Mucosa of descending colon (tissue), 3 donors: ENCODE measurements at regions not wholly inside any gene's neighbourhood (a gene's known extent, or its start where the extent isn't known, plus 50 kb on each side); places are given as distances from the start of the nearest gene placed in this dataset.

Experiments
- ATAC-seq: fragments of 200-7000 bp; cut with Tn5 transposase; one replicate; pipeline ENCODE4 v1.9.1; 2020; ENCODE audit warnings: mild to moderate bottlenecking, moderate library complexity
- DNase-seq, 3 donors: peaks; one replicate each; pipeline ENCODE4 v3.0.0-alpha.2; 2020
- H3K36me3 ChIP-seq: fragments of 200-600 bp; one replicate; pipeline ENCODE4 v1.8.0; 2021; ENCODE audit warnings: low read depth, mild to moderate bottlenecking
- H3K4me1 ChIP-seq: fragments of 200-600 bp; one replicate; pipeline ENCODE4 v1.8.0; 2021; ENCODE audit warnings: low read depth, mild to moderate bottlenecking
- H3K4me3 ChIP-seq: fragments of 200-600 bp; one replicate; pipeline ENCODE4 v1.8.0; 2021; ENCODE audit warnings: mild to moderate bottlenecking
- H3K9me3 ChIP-seq: fragments of 200-600 bp; one replicate; pipeline ENCODE4 v1.8.0; 2021; ENCODE audit warnings: mild to moderate bottlenecking
- intact Hi-C, 2 donors: fragments of 100-400 bp; cut with DNase I in 1 of 2; cut with micrococcal nuclease in 1 of 2; formaldehyde crosslinking; loops; one replicate each; pipeline versions ENCODE4 v1.11.0 to v1.11.1; 2022; cut with DNase I, micrococcal nuclease
- TF ChIP-seq, protein P1 (sequence below): fragments of 200-600 bp; IDR thresholded peaks from one replicate; pipeline ENCODE4 v1.8.0; 2022; ENCODE audit warnings: antibody characterized with exemption, mild to moderate bottlenecking
- donor health status: DM: no; HTN: no; CAD: no; lungs with moderate emphysema.
- donor health status: DM: no; HTN: no; CAD: no.
- donor health status: DM: no; HTN: yes; CAD: no.

DNA sequence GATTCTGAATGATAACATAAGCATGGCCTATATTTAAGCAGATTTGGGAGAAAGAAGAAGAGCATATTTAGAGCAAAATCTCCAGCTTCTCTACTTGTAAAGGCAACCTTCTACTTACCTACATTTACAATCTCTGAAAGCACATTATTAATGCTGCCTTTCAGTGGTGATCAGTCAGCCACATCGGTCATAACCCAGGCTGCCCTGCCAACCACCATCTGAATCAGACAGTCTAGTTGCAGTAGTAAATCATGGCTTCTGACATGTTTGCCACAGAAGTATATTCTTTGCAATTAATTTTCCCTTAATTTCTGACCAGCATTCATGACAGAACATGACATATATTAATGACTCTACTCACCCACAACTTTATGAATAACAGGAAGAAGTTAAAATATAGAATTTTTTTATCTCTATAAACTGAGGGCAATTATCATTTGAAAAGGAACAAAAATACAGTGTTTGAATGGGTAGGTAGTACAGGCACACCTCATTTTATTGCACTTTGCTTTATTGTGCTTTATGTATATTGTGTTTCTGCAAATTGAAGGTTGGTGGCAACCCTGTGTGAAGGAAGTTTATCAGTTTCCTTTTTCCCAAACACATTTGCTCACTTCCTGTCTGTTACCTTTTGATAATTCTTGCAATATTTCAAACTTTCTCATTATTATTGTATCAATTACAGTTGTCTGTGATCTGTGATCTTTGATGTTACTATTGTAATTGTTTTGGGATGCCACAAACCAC lies 531.6 kb upstream of the CHAC2 start:
- H3K36me3 ChIP-seq = no peaks in the 10 kb centered on the region
- intact Hi-C loops = no loop called here
- DNase-seq (peak in 2 of 3 donors; percentile 31 to 38), ATAC-seq (peak; percentile 93)
- H3K4me3 ChIP-seq = no peak overlapping the region
- TF ChIP-seq, protein P1, sequence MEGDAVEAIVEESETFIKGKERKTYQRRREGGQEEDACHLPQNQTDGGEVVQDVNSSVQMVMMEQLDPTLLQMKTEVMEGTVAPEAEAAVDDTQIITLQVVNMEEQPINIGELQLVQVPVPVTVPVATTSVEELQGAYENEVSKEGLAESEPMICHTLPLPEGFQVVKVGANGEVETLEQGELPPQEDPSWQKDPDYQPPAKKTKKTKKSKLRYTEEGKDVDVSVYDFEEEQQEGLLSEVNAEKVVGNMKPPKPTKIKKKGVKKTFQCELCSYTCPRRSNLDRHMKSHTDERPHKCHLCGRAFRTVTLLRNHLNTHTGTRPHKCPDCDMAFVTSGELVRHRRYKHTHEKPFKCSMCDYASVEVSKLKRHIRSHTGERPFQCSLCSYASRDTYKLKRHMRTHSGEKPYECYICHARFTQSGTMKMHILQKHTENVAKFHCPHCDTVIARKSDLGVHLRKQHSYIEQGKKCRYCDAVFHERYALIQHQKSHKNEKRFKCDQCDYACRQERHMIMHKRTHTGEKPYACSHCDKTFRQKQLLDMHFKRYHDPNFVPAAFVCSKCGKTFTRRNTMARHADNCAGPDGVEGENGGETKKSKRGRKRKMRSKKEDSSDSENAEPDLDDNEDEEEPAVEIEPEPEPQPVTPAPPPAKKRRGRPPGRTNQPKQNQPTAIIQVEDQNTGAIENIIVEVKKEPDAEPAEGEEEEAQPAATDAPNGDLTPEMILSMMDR = no peak
- no peaks in the 10 kb centered on the region for H3K9me3 ChIP-seq
- H3K4me1 ChIP-seq = peaks cover 9% of the 10 kb centered on the region

DNA sequence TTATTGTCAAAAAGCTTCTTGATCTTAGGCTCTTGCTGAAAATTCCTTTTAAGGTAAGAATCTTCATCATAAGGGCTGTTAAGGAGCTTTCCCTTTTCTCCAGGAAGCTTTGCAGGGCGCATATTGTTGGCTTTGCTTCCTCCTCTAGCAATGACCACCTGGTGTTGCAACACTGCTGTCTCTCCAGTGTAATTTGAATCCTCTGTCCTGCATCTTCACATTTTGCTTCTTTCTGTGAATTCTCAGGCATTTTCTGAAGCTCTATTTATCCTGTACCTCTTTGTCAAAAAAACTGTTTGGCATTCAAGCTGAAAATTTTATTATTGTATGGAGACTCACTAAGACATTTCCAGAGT lies 533.1 kb upstream of the CHAC2 start:
- TF ChIP-seq, protein P1 = no peak
- peak; percentile 74 for ATAC-seq
- Histone ChIP-seq H3K36me3 (no peaks in the 10 kb centered on the region), H3K4me3 (no peak overlapping the region), H3K4me1 (peaks cover 9% of the 10 kb centered on the region), H3K9me3 (no peaks in the 10 kb centered on the region)
- peak in 1 of 3 donors; percentile 29 for DNase-seq
- intact Hi-C loops = no loop called here

DNA sequence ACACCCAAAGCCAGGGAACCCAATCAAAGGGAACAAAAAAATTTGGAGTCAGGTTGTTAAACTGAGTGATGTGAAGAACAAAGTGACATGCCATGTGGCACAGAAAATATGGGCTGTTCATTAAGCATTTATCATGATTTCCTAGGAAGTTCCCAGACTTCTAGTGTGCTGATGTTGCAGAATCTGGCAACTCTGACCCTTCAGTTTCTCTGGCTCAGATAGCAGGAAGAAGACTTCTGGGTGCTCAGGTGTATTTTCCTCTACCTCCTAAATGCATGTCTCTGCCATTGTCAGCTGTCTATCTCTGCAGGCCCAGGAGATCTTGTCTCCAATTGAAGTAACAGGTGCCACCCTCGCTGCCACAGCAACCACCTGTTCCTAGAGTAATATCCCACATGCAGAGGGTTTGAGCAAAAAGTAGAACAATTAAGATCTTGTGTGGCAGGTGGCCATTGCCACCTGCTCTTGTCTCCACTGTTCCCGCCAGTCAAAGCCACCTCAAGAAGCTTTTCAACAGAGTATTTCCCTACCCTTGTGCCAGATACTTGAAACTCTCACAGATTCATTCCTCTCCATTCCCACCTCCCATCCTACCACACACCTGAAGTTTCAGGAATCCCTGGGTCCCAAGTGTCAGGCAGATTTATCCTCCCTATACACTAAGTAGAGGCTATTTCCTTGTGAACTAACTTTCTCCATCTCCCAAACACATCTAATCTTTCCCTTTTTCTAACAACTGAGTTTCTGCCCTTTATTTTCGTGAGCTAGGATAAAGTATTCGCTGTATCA lies 533.7 kb upstream of the CHAC2 start:
- TF ChIP-seq, protein P1 = no peak
- peaks cover 9% of the 10 kb centered on the region for H3K4me1 ChIP-seq
- ATAC-seq (peak; percentile 7), DNase-seq (no peak)
- no peaks in the 10 kb centered on the region for H3K36me3 ChIP-seq
- H3K4me3 ChIP-seq = no peak overlapping the region
- intact Hi-C loops = no loop called here
- H3K9me3 ChIP-seq = no peaks in the 10 kb centered on the region

DNA sequence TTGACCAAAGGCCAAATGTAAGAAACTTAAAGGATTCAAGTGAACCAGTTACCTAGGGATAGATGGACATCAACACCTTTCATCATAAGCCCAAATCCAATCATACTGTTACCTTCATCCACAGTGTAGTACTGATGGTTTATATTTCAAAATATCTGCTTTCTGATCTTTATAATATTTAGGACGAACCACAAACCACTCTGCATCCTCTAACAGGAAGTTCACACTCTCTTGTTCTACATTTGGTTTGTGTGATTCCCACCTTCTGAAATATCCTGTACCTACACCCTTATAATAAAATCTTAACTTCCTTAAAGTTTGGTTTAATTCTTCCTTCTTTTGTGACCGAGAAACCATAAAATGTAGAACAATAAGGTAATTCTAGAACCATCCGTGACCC lies 535.7 kb upstream of the CHAC2 start:
- peaks cover 9% of the 10 kb centered on the region for H3K4me1 ChIP-seq
- intact Hi-C loops = no loop called here
- ATAC-seq (peak; percentile 12), DNase-seq (no peak)
- no peak overlapping the region for H3K4me3 ChIP-seq
- H3K9me3 ChIP-seq = no peaks in the 10 kb centered on the region
- TF ChIP-seq, protein P1 = no peak
- no peaks in the 10 kb centered on the region for H3K36me3 ChIP-seq

DNA sequence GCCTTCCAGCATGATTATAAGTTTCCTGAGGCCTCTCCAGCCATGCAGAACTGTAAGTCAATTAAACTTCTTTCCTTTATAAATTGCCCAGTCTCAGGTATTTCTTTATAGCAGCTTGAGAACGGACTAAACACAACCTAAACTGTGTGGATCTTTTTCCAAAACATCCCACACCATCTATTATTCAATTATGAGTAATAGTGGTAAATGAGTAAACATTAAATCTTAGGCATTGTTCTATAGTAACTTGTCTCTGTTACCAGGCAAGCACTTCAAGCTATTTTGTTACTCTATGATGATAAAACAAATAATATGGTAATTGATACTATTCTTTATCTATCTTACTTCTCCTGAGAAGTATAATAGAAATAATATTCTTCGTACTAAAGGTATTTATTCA lies 536.9 kb upstream of the CHAC2 start:
- ATAC-seq (no peak), DNase-seq (no peak)
- TF ChIP-seq, protein P1 = no peak
- intact Hi-C loops = no loop called here
- H3K36me3 ChIP-seq = no peaks in the 10 kb centered on the region
- H3K4me3 ChIP-seq = no peak overlapping the region
- H3K9me3 ChIP-seq = no peaks in the 10 kb centered on the region
- H3K4me1 ChIP-seq = no peaks in the 10 kb centered on the region
